OCI-LY7 (cell line): ENCODE measurements at regions not wholly inside any gene's neighbourhood (a gene's known extent, or its start where the extent isn't known, plus 50 kb on each side); places are given as distances from the start of the nearest gene placed in this dataset.

Source experiments
- EZH2phosphoT487 ChIP-seq: fragments of 200-600 bp; sonication (generic); IDR thresholded peaks from 2 replicates; pipeline ENCODE4 v1.6.1; 2018; ENCODE audit warnings: low read depth, borderline replicate concordance, mild to moderate bottlenecking, mixed run types, antibody characterized with exemption, low read length, moderate library complexity, mixed read lengths
- TF ChIP-seq, protein P1 (sequence below): fragments of 200-600 bp; sonication (generic); conservative IDR thresholded peaks from 2 replicates; pipeline ENCODE4 v1.5.1; 2014; ENCODE audit warnings: mild to moderate bottlenecking, antibody characterized with exemption, low read length, moderate library complexity, mixed read lengths

DNA sequence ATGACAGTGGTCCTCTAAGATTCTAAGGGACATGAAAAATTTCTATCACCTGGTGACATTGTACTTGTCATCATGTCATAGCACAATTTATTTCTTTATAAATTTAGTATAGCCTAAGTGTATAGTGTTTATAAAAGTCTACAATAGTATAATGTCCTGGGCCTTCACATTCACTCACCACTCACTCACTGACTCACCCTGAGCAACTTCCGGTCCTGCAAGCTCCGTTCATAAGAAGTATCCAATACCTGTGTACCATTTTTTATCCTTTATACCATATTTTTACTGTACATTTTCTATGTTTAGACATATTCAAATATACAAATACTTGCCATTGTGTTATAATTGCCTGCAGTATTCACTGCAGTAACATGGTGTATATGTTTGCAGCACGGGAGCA lies 72.8 kb upstream of the DSEL start:
- TF ChIP-seq, protein P1, sequence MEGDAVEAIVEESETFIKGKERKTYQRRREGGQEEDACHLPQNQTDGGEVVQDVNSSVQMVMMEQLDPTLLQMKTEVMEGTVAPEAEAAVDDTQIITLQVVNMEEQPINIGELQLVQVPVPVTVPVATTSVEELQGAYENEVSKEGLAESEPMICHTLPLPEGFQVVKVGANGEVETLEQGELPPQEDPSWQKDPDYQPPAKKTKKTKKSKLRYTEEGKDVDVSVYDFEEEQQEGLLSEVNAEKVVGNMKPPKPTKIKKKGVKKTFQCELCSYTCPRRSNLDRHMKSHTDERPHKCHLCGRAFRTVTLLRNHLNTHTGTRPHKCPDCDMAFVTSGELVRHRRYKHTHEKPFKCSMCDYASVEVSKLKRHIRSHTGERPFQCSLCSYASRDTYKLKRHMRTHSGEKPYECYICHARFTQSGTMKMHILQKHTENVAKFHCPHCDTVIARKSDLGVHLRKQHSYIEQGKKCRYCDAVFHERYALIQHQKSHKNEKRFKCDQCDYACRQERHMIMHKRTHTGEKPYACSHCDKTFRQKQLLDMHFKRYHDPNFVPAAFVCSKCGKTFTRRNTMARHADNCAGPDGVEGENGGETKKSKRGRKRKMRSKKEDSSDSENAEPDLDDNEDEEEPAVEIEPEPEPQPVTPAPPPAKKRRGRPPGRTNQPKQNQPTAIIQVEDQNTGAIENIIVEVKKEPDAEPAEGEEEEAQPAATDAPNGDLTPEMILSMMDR = no peak
- no peak for TF ChIP-seq EZH2phosphoT487
